GM12878 (cell line): ENCODE measurements at regions not wholly inside any gene's neighbourhood (a gene's known extent, or its start where the extent isn't known, plus 50 kb on each side); places are given as distances from the start of the nearest gene placed in this dataset.

Experiments
- ASH2L ChIP-seq: fragments of 300-600, 200-600 bp; sonication (generic); IDR thresholded peaks from 2 replicates; pipeline ENCODE4 v1.6.1; 2017; ENCODE audit warnings: low read depth, mild to moderate bottlenecking, borderline replicate concordance
- BCL11A ChIP-seq: IDR thresholded peaks from 2 replicates; pipeline ENCODE4 v1.6.1; 2011; ENCODE audit warnings: low read depth, low read length
- CBX3 ChIP-seq: fragments of 200-600 bp; sonication (generic); IDR thresholded peaks from 2 replicates; pipeline ENCODE4 v1.6.1; 2016; ENCODE audit warnings: low read depth, borderline replicate concordance
- CHD2 ChIP-seq: IDR thresholded peaks from 2 replicates; pipeline ENCODE4 v1.6.1; 2011; ENCODE audit warnings: low read depth, low read length, improper control_type of control experiment, borderline replicate concordance
- CREB1 ChIP-seq: IDR thresholded peaks from 2 replicates; pipeline ENCODE4 v1.6.1; 2012; ENCODE audit warnings: low read depth, mild to moderate bottlenecking, inconsistent platforms
- EGR1 ChIP-seq, 2 experiments: IDR thresholded peaks; 1 replicate in 1 of 2; 2 replicates in 1 of 2; pipeline ENCODE4 v1.6.1; 2011 to 2012; ENCODE audit warnings: low read depth in 2 of 2, low read length in 2 of 2, borderline replicate concordance in 1 of 2, mild to moderate bottlenecking in 1 of 2, moderate library complexity in 1 of 2
- HCFC1 ChIP-seq: fragments of 150-350 bp; IDR thresholded peaks from 2 replicates; pipeline ENCODE4 v1.6.1; 2014; ENCODE audit warnings: low read length
- IKZF2 ChIP-seq, 2 experiments: fragments of 450-650 bp; IDR thresholded peaks; 2 replicates each; pipeline ENCODE4 v1.6.1; 2017; ENCODE audit warnings: mild to moderate bottlenecking in 2 of 2, moderate library complexity in 2 of 2
- MEF2B ChIP-seq: fragments of 450-650 bp; IDR thresholded peaks from 2 replicates; pipeline ENCODE4 v1.6.1; 2018; ENCODE audit warnings: mild to moderate bottlenecking, moderate library complexity; ENCODE audit not compliant: partially characterized antibody, poor library complexity, severe bottlenecking
- NFIC ChIP-seq: IDR thresholded peaks from 2 replicates; pipeline ENCODE4 v1.6.1; 2012; ENCODE audit warnings: low read depth, mild to moderate bottlenecking, inconsistent platforms, low read length, moderate library complexity
- NFXL1 ChIP-seq: fragments of 450-650 bp; IDR thresholded peaks from 2 replicates; pipeline ENCODE4 v1.6.1; 2017; ENCODE audit warnings: antibody characterized with exemption, mild to moderate bottlenecking, borderline replicate concordance
- NR2F1 ChIP-seq: fragments of 450-650 bp; conservative IDR thresholded peaks from 2 replicates; pipeline ENCODE4 v1.6.1; 2017; ENCODE audit warnings: mild to moderate bottlenecking
- RELA ChIP-seq: fragments of 450-650 bp; IDR thresholded peaks from 2 replicates; pipeline ENCODE4 v1.8.0; 2014; ENCODE audit warnings: borderline replicate concordance; ENCODE audit not compliant: partially characterized antibody
- SP1 ChIP-seq: IDR thresholded peaks from one replicate; pipeline ENCODE4 v1.6.1; 2011; ENCODE audit warnings: low read depth, low read length
- SREBF1 ChIP-seq: IDR thresholded peaks from 2 replicates; pipeline ENCODE4 v1.6.1; 2012; ENCODE audit warnings: mild to moderate bottlenecking, low read length
- STAT3 ChIP-seq: IDR thresholded peaks from 2 replicates; pipeline ENCODE4 v1.6.1; 2011; ENCODE audit warnings: low read depth, low read length, improper control_type of control experiment
- TAF1 ChIP-seq: IDR thresholded peaks from 2 replicates; pipeline ENCODE4 v1.6.1; 2011; ENCODE audit warnings: mild to moderate bottlenecking, low read depth, low read length, borderline replicate concordance
- TARDBP ChIP-seq: IDR thresholded peaks from 2 replicates; pipeline ENCODE4 v1.6.1; 2016; ENCODE audit warnings: borderline replicate concordance
- YY1 ChIP-seq: IDR thresholded peaks from 2 replicates; pipeline ENCODE4 v1.6.1; 2011; ENCODE audit warnings: low read depth, mild to moderate bottlenecking, low read length
- TF ChIP-seq, protein P1 (sequence below): IDR thresholded peaks from 2 replicates; pipeline ENCODE4 v1.6.1; 2012; ENCODE audit warnings: mild to moderate bottlenecking, low read depth, low read length
- TF ChIP-seq, protein P2 (sequence below): IDR thresholded peaks from 2 replicates; pipeline ENCODE4 v1.6.1; 2012; ENCODE audit warnings: low read length, inconsistent platforms
- TF ChIP-seq, protein P3 (sequence below): fragments of 450-650 bp; IDR thresholded peaks from 2 replicates; pipeline ENCODE4 v1.6.1; 2016; ENCODE audit warnings: mild to moderate bottlenecking
- TF ChIP-seq, protein P4 (sequence below): IDR thresholded peaks from 2 replicates; pipeline ENCODE4 v1.6.1; 2011; ENCODE audit warnings: borderline replicate concordance, low read depth, mild to moderate bottlenecking, moderate library complexity, mixed read lengths, low read length; ENCODE audit not compliant: insufficient read depth; ENCODE audit errors: extremely low read length
- TF ChIP-seq, protein P5 (sequence below): IDR thresholded peaks from 2 replicates; pipeline ENCODE4 v1.6.1; 2011; ENCODE audit warnings: borderline replicate concordance, low read depth, mild to moderate bottlenecking, moderate library complexity, low read length; ENCODE audit not compliant: insufficient read depth, poor library complexity, severe bottlenecking

DNA sequence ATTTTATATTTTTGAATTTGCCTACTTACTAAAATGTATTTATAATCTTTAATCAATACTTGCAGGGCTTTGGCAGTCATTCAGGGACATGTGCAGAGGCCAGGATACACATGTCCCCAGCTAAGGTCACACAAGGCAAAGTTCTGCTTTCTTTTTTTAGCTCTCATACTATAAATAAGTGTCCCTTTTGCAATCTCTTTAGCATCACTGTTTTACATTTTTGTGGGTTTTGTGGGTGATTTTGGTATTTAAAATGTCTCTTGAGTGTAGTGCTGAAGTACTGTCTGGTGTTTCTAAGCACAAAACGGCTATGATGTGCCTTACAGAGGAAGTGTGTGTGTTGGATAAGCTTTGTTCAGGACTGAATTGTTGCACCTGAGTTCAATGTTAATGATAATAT, 309.0 kb upstream of the GULP1 start (continued):
- TF ChIP-seq, protein P1, sequence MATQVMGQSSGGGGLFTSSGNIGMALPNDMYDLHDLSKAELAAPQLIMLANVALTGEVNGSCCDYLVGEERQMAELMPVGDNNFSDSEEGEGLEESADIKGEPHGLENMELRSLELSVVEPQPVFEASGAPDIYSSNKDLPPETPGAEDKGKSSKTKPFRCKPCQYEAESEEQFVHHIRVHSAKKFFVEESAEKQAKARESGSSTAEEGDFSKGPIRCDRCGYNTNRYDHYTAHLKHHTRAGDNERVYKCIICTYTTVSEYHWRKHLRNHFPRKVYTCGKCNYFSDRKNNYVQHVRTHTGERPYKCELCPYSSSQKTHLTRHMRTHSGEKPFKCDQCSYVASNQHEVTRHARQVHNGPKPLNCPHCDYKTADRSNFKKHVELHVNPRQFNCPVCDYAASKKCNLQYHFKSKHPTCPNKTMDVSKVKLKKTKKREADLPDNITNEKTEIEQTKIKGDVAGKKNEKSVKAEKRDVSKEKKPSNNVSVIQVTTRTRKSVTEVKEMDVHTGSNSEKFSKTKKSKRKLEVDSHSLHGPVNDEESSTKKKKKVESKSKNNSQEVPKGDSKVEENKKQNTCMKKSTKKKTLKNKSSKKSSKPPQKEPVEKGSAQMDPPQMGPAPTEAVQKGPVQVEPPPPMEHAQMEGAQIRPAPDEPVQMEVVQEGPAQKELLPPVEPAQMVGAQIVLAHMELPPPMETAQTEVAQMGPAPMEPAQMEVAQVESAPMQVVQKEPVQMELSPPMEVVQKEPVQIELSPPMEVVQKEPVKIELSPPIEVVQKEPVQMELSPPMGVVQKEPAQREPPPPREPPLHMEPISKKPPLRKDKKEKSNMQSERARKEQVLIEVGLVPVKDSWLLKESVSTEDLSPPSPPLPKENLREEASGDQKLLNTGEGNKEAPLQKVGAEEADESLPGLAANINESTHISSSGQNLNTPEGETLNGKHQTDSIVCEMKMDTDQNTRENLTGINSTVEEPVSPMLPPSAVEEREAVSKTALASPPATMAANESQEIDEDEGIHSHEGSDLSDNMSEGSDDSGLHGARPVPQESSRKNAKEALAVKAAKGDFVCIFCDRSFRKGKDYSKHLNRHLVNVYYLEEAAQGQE: no peak
- TF ChIP-seq NFXL1: no peak
- peak; percentile 64; the same call in 1 of the 2 replicates for TF ChIP-seq NFIC
- TF ChIP-seq MEF2B: peak; percentile 85
- TF ChIP-seq CREB1: no peak
- TF ChIP-seq IKZF2 (IDR thresholded peaks at IDR 0.05): 0 out of 4 replicates have a peak, but pooled peaks of 1 of the 2 experiments have one; percentile 11
- no peak for TF ChIP-seq NR2F1
- TF ChIP-seq, protein P2, sequence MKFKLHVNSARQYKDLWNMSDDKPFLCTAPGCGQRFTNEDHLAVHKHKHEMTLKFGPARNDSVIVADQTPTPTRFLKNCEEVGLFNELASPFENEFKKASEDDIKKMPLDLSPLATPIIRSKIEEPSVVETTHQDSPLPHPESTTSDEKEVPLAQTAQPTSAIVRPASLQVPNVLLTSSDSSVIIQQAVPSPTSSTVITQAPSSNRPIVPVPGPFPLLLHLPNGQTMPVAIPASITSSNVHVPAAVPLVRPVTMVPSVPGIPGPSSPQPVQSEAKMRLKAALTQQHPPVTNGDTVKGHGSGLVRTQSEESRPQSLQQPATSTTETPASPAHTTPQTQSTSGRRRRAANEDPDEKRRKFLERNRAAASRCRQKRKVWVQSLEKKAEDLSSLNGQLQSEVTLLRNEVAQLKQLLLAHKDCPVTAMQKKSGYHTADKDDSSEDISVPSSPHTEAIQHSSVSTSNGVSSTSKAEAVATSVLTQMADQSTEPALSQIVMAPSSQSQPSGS: peak; percentile 47; the same call in 1 of the 2 replicates
- TF ChIP-seq STAT3: no peak
- no peak for TF ChIP-seq SREBF1
- no peak for TF ChIP-seq CHD2
- no peak for TF ChIP-seq TARDBP
- TF ChIP-seq YY1: no peak
- TF ChIP-seq HCFC1: no peak
- no peak for TF ChIP-seq EGR1 (IDR thresholded peaks at IDR 0.05; ENCODE audit: borderline replicate concordance in 1 of 2, low read depth in 2 of 2, low read length in 2 of 2)
- TF ChIP-seq, protein P3, sequence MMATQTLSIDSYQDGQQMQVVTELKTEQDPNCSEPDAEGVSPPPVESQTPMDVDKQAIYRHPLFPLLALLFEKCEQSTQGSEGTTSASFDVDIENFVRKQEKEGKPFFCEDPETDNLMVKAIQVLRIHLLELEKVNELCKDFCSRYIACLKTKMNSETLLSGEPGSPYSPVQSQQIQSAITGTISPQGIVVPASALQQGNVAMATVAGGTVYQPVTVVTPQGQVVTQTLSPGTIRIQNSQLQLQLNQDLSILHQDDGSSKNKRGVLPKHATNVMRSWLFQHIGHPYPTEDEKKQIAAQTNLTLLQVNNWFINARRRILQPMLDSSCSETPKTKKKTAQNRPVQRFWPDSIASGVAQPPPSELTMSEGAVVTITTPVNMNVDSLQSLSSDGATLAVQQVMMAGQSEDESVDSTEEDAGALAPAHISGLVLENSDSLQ: no peak
- TF ChIP-seq, protein P4, sequence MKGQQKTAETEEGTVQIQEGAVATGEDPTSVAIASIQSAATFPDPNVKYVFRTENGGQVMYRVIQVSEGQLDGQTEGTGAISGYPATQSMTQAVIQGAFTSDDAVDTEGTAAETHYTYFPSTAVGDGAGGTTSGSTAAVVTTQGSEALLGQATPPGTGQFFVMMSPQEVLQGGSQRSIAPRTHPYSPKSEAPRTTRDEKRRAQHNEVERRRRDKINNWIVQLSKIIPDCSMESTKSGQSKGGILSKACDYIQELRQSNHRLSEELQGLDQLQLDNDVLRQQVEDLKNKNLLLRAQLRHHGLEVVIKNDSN: no peak
- no peak for TF ChIP-seq ASH2L
- no peak for TF ChIP-seq CBX3
- no peak for TF ChIP-seq SP1
- no peak for TF ChIP-seq TAF1
- TF ChIP-seq, protein P5, sequence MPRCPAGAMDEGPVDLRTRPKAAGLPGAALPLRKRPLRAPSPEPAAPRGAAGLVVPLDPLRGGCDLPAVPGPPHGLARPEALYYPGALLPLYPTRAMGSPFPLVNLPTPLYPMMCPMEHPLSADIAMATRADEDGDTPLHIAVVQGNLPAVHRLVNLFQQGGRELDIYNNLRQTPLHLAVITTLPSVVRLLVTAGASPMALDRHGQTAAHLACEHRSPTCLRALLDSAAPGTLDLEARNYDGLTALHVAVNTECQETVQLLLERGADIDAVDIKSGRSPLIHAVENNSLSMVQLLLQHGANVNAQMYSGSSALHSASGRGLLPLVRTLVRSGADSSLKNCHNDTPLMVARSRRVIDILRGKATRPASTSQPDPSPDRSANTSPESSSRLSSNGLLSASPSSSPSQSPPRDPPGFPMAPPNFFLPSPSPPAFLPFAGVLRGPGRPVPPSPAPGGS: no peak
- no peak for TF ChIP-seq BCL11A
- no peak for TF ChIP-seq RELA
